ENCODE measurements at regions not wholly inside any gene's neighbourhood (a gene's known extent, or its start where the extent isn't known, plus 50 kb on each side); places are given as distances from the start of the nearest gene placed in this dataset.

GRCh38 chr2:83370419-83370762 is 1088.7 kb downstream of the SUCLG1 start:
- in situ Hi-C loops (cut with MboI), result no loop called here
- Histone ChIP-seq H3K9me3 (replicated peaks; ENCODE audit: control insufficient read depth, insufficient read depth, low read length) (no peaks in the 10 kb centered on the region), H3K9ac (ENCODE audit: control insufficient read depth, insufficient read depth, low read length) (no peak overlapping the region), H4K20me1 (ENCODE audit: control insufficient read depth, insufficient read depth) (no peaks in the 10 kb centered on the region), H3K79me2 (ENCODE audit: control insufficient read depth, insufficient read depth, low read length) (no peaks in the 10 kb centered on the region), H3K27ac (ENCODE audit: control insufficient read depth, insufficient read depth) (no peak overlapping the region), H2AFZ (ENCODE audit: control insufficient read depth, low read depth, low read length) (no peak overlapping the region), H3K36me3 (ENCODE audit: control insufficient read depth in 2 of 2, insufficient read depth in 2 of 2, low read length in 1 of 2) (no peaks in the 10 kb centered on the region), H3K4me1 (ENCODE audit: control insufficient read depth, insufficient read depth, low read length) (no peaks in the 10 kb centered on the region), H3K4me3 (no peak overlapping the region), H3K4me2 (ENCODE audit: control insufficient read depth, insufficient read depth) (no peak overlapping the region), H3K27me3 (replicated peaks in 1 of 2; ENCODE audit: control insufficient read depth in 2 of 2, insufficient read depth in 2 of 2, low read length in 1 of 2) (no peaks in the 10 kb centered on the region)
- CTCF ChIA-PET, result no interaction called here
- DNase-seq (ENCODE audit: low read depth, low spot score) (no peak), ATAC-seq (no peak), FAIRE-seq (no peak)
- POLR2A ChIA-PET, result no interaction called here
- RAD21 ChIA-PET (ENCODE audit: unreplicated experiment), result no interaction called here
- WGBS (ENCODE audit: insufficient coverage, insufficient replicate concordance, low lambda C conversion rate, missing lambda C conversion rate), result 0% methylated on average over 2 of the region's 2 CpGs
- intact Hi-C loops (cut with micrococcal nuclease; ENCODE audit: unreplicated experiment), result no loop called here
- BruUV-seq (replicated peaks), result no TSS peak
- SMC1A ChIA-PET (ENCODE audit: uncharacterized antibody, unreplicated experiment), result no interaction called here
- TF ChIP-seq STAT3 (IDR thresholded peaks at IDR 0.05; ENCODE audit: low read depth, low read length) (no peak), SRF (IDR thresholded peaks at IDR 0.05; ENCODE audit: low read depth in 2 of 2, low read length in 2 of 2) (no peak), MTA3 (IDR thresholded peaks at IDR 0.05; ENCODE audit: borderline replicate concordance, low read length) (no peak), WRNIP1 (IDR thresholded peaks at IDR 0.05; ENCODE audit: borderline replicate concordance, low read depth, low read length) (no peak), SIX5 (IDR thresholded peaks at IDR 0.05; ENCODE audit: low read depth, low read length, severe bottlenecking) (no peak), ZNF622 (IDR thresholded peaks at IDR 0.05) (no peak), NR2F1 (conservative IDR thresholded peaks at IDR 0.05) (no peak), ZBTB4 (CRISPR knock-in tag; IDR thresholded peaks at IDR 0.05) (no peak), TCF3 (IDR thresholded peaks at IDR 0.05; ENCODE audit: borderline replicate concordance, insufficient read depth, low read depth, low read length) (no peak), BCL3 (IDR thresholded peaks at IDR 0.05; ENCODE audit: borderline replicate concordance, insufficient read depth, low read depth, low read length, poor library complexity, severe bottlenecking) (no peak), BCL11A (IDR thresholded peaks at IDR 0.05; ENCODE audit: low read depth, low read length) (no peak), NFXL1 (IDR thresholded peaks at IDR 0.05; ENCODE audit: borderline replicate concordance) (no peak), CEBPB (IDR thresholded peaks at IDR 0.05; ENCODE audit: borderline replicate concordance in 1 of 2, low read depth in 2 of 2, low read length in 2 of 2) (no peak), IKZF1 (conservative IDR thresholded peaks at IDR 0.05) (no peak), RELA (IDR thresholded peaks at IDR 0.05; ENCODE audit: borderline replicate concordance, partially characterized antibody) (no peak), SIN3A (IDR thresholded peaks at IDR 0.05; ENCODE audit: low read depth, low read length) (no peak)
- TF ChIP-seq, protein P1, sequence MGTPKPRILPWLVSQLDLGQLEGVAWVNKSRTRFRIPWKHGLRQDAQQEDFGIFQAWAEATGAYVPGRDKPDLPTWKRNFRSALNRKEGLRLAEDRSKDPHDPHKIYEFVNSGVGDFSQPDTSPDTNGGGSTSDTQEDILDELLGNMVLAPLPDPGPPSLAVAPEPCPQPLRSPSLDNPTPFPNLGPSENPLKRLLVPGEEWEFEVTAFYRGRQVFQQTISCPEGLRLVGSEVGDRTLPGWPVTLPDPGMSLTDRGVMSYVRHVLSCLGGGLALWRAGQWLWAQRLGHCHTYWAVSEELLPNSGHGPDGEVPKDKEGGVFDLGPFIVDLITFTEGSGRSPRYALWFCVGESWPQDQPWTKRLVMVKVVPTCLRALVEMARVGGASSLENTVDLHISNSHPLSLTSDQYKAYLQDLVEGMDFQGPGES (IDR thresholded peaks at IDR 0.05), result no peak
- TF ChIP-seq, protein P2, sequence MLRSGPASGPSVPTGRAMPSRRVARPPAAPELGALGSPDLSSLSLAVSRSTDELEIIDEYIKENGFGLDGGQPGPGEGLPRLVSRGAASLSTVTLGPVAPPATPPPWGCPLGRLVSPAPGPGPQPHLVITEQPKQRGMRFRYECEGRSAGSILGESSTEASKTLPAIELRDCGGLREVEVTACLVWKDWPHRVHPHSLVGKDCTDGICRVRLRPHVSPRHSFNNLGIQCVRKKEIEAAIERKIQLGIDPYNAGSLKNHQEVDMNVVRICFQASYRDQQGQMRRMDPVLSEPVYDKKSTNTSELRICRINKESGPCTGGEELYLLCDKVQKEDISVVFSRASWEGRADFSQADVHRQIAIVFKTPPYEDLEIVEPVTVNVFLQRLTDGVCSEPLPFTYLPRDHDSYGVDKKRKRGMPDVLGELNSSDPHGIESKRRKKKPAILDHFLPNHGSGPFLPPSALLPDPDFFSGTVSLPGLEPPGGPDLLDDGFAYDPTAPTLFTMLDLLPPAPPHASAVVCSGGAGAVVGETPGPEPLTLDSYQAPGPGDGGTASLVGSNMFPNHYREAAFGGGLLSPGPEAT (IDR thresholded peaks at IDR 0.05; ENCODE audit: low read depth), result no peak
